Activated naive CD8-positive, alpha-beta T cell treated with anti-CD3 and anti-CD28 coated beads, Interleukin-2, amount 10 ng/mL, durations not matched to agents 7 days and 5 days (primary cell): ENCODE measurements at regions not wholly inside any gene's neighbourhood (a gene's known extent, or its start where the extent isn't known, plus 50 kb on each side); places are given as distances from the start of the nearest gene placed in this dataset.

Source experiments
- ATAC-seq: fragments of 150-1000 bp; cut with Tn5 transposase; one replicate; pipeline ENCODE4 v1.10.0; 2021; ENCODE audit warnings: low read depth, moderate library complexity
- POLR2A ChIA-PET: fragments of 350-600 bp; sonication (Branson Sonifier 250); formaldehyde crosslinking; loops from one replicate; lab custom pipeline; 2021; ENCODE audit warnings: antibody characterized with exemption; lab: Charles Lee
- DNase-seq: peaks from one replicate; pipeline ENCODE4 v3.0.0; 2021
- H3K27ac Mint-ChIP-seq: one replicate; pipeline ENCODE4 v1.8.0; 2022; ENCODE audit warnings: mild to moderate bottlenecking, mixed read lengths
- H3K27me3 Mint-ChIP-seq: one replicate; pipeline ENCODE4 v1.8.0; 2022; ENCODE audit warnings: mild to moderate bottlenecking, moderate library complexity, mixed read lengths
- H3K36me3 Mint-ChIP-seq: one replicate; pipeline ENCODE4 v1.8.0; 2021; ENCODE audit warnings: mild to moderate bottlenecking, mixed read lengths
- H3K4me1 Mint-ChIP-seq: one replicate; pipeline ENCODE4 v1.8.0; 2021; ENCODE audit warnings: mixed read lengths
- H3K4me3 Mint-ChIP-seq: one replicate; pipeline ENCODE4 v1.8.0; 2022; ENCODE audit warnings: mild to moderate bottlenecking, moderate library complexity, mixed read lengths
- H3K9me3 Mint-ChIP-seq: one replicate; pipeline ENCODE4 v1.8.0; 2021; ENCODE audit warnings: mixed read lengths

DNA sequence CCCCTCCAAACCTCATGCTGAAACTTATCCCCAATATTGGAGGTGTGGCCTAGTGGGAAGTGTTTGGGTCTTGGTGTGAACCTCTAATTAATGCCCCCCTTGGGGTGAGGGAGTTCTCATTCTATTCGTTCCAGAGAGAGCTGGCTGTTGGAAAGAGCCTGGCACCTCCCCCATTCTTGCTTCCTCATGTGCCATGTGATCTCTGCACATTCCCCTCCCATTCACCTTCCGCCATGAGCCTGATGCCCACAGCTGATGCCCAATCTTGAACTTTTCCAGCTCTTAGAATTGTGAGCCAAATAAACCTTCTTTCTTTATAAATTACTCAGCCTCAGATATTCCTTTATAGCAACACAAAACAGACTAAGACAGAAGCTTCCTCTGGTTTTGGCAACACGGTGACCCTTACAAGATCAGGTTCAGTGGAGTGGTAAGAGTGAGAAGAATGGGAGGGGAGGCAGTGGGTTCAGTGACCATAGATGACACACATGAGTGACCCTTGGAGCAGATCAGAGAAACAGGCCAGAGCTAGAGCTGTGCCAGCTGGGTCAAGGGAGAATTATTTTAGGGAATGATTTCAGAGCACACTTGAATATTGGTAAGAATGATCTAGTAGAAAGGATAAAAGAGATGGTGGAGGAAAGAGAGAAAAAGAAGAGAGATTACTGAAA is 176.4 kb downstream of the LY86 start:
- Mint-ChIP-seq H3K9me3 (no peaks in the 10 kb centered on the region), H3K36me3 (no peaks in the 10 kb centered on the region), H3K27me3 (peaks cover 2% of the 10 kb centered on the region), H3K4me3 (no peak overlapping the region), H3K4me1 (peaks cover 1% of the 10 kb centered on the region), H3K27ac (no peak overlapping the region)
- POLR2A ChIA-PET: interaction anchor here (0.6 kb wide), 1 partner anchor 479 kb away, joined by 4 read pairs; no protein-coding TSS in a partner anchor
- ATAC-seq (no peak), DNase-seq (no peak)

DNA sequence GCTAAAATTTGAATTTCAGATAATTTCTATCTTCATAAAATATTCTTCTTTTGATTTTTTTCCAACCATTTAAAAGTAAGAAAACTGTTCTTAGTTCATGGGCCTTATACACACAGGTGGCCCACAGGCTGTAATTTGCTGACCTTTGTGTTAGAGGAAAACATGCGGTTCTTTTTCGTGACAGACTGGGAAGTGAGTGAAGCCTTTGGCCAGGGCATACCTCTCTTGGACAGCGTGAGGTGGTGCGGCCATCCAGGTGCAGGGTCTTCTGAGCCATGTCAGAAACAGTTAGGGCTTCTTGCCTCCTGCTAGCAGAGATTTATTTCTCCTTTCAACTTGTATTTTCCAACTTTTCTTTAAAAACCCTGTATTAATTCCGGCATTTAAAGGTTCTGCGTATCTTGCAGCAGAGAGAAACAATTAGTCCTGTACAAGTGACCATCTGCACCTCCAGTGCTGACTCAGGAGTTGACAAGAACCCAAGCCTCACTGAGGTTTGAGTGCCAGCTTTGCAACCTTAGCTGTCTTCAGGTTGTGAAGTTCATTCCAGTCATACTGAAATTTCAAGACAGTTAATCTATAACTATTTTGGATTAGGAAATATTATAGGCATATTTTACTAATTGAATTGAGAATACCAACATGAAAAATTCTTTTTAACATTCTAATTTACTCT is 177.8 kb downstream of the LY86 start:
- DNase-seq: no peak
- no peaks in the 10 kb centered on the region for H3K9me3 Mint-ChIP-seq
- no peak overlapping the region for H3K4me3 Mint-ChIP-seq
- ATAC-seq: no peak
- no peak overlapping the region for H3K27ac Mint-ChIP-seq
- H3K27me3 Mint-ChIP-seq: peaks cover 4% of the 10 kb centered on the region
- no peaks in the 10 kb centered on the region for H3K4me1 Mint-ChIP-seq
- POLR2A ChIA-PET: no interaction called here
- H3K36me3 Mint-ChIP-seq: no peaks in the 10 kb centered on the region

DNA sequence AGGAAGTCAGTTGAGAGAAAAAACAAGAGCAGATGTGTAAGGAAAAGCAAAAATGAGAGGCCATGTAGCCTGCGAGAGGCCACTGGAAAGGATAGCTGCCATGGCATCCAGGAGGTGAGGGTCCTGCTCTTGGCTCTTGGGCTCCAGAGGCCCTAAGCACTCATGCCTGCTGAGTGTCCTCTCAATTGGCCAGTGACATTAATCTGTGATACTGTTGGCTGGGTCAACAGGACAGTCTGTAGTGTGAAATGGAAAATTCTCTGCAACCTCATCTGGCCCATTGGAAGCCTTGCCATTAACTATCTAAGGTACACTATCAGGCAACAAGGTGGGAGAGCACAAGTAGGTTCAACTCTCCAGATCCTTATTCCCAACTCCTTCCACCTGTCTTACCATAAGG is 180.9 kb downstream of the LY86 start:
- H3K36me3 Mint-ChIP-seq: no peaks in the 10 kb centered on the region
- H3K9me3 Mint-ChIP-seq: no peaks in the 10 kb centered on the region
- DNase-seq: no peak
- H3K27me3 Mint-ChIP-seq: peaks cover 2% of the 10 kb centered on the region
- no peaks in the 10 kb centered on the region for H3K4me1 Mint-ChIP-seq
- no peak overlapping the region for H3K27ac Mint-ChIP-seq
- POLR2A ChIA-PET: no interaction called here
- no peak overlapping the region for H3K4me3 Mint-ChIP-seq
- ATAC-seq: no peak

DNA sequence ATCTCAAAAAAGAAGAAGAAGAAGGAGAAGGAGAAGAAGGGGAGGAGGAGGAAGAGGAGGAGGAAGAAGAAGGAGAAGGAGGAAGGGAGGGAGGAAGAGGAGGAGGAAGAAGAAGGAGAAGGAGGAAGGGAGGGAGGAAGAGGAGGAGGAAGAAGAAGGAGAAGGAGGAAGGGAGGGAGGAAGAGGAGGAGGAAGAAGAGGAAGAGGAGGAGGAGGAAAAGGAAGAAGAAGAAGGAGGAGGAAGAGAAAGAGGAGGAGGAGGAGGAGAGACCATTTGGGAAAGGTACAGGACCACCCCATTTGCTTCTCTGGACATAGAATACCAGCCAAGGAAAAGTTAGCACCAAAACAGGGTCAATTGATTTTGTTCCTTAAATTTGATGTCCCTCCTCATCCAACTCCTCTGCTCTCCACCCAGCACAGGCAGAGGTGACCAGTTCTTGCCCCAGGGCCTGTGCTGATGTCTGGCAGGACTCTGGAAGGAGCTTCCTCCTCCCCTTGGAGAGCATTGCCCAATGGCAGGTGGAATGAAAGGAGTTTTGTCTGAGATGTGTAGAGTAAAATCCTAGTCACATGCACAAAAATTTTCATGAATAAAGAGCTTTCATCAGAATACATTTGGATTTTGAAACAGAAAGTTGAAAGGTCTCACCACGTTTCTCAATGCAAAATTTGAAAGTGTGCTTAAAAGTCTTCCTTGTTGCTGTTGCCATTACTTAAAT is 182.9 kb downstream of the LY86 start:
- no peak for ATAC-seq
- Mint-ChIP-seq H3K27ac (no peak overlapping the region), H3K36me3 (no peaks in the 10 kb centered on the region), H3K9me3 (peaks cover 2% of the 10 kb centered on the region), H3K4me1 (peaks cover 2% of the 10 kb centered on the region), H3K27me3 (peaks cover 6% of the 10 kb centered on the region), H3K4me3 (no peak overlapping the region)
- POLR2A ChIA-PET: no interaction called here
- no peak for DNase-seq

DNA sequence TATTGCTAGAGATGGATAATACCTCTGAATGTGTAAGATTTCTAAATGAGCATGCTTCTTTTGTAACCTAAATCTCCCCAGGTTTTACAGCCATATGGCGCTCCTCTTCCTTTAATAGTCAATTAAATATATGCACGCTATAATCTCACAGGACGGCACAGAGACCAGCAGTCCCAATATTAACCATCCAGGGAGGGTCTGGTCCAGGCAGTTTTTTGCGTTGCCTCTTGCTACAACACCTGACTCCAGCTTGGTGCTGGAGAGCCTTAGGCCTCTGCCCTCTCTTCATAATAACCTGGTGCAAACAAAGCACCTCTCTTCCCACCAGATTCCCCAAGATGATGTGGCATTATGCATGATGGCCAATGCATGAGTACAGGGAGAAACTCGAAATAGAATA is 183.4 kb downstream of the LY86 start:
- Mint-ChIP-seq H3K9me3 (peaks cover 4% of the 10 kb centered on the region), H3K36me3 (no peaks in the 10 kb centered on the region), H3K27ac (no peak overlapping the region), H3K27me3 (peaks cover 9% of the 10 kb centered on the region), H3K4me1 (peaks cover 4% of the 10 kb centered on the region), H3K4me3 (no peak overlapping the region)
- DNase-seq (no peak), ATAC-seq (no peak)
- POLR2A ChIA-PET: no interaction called here

DNA sequence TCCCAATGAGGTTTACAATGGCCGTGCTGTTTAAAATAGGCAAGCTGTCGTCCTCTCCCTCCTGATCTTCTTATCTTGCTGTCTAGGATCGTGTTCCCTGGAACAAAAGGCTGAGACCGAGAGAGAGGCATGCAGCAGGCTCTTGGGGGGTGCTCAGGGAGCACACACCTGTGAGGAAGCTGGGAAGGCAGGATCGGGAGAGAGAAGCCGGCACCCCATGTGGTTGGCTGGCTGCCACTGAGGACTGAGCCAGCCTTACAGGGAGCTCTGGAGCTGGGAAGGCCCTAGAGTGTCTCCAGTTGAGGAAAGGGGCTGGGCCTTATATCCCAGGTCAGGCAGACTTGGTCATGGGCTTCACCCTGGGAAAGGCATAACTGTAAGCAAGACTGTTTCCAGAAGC is 184.2 kb downstream of the LY86 start:
- DNase-seq (no peak), ATAC-seq (no peak)
- H3K4me1 Mint-ChIP-seq: peaks cover 4% of the 10 kb centered on the region
- H3K4me3 Mint-ChIP-seq: no peak overlapping the region
- POLR2A ChIA-PET: no interaction called here
- H3K27ac Mint-ChIP-seq: no peak overlapping the region
- no peaks in the 10 kb centered on the region for H3K36me3 Mint-ChIP-seq
- H3K9me3 Mint-ChIP-seq: peaks cover 4% of the 10 kb centered on the region
- peaks cover 13% of the 10 kb centered on the region for H3K27me3 Mint-ChIP-seq

DNA sequence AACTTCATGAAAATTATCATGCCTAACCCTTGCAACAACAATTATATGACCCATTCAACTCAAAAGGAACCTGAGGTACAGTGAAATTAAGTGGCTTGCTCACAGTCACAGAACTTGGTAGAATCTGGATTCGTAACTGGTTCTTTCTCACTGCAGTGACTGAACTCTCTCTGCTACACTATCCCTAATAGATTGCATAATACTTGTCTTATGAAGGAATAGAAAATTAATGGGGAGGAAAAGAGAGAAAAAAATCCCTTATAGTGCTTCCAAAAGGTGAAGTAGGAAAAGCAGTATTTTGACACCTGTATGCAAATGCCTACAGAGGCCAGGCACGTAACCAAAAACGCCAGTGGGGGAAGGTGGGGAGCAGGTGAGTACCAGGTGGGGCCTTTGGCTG is 186.6 kb downstream of the LY86 start:
- H3K4me1 Mint-ChIP-seq: peaks cover 4% of the 10 kb centered on the region
- ATAC-seq: no peak
- POLR2A ChIA-PET: no interaction called here
- H3K27me3 Mint-ChIP-seq: peaks cover 20% of the 10 kb centered on the region
- peaks cover 4% of the 10 kb centered on the region for H3K9me3 Mint-ChIP-seq
- no peaks in the 10 kb centered on the region for H3K36me3 Mint-ChIP-seq
- DNase-seq: no peak
- H3K27ac Mint-ChIP-seq: no peak overlapping the region
- H3K4me3 Mint-ChIP-seq: no peak overlapping the region

DNA sequence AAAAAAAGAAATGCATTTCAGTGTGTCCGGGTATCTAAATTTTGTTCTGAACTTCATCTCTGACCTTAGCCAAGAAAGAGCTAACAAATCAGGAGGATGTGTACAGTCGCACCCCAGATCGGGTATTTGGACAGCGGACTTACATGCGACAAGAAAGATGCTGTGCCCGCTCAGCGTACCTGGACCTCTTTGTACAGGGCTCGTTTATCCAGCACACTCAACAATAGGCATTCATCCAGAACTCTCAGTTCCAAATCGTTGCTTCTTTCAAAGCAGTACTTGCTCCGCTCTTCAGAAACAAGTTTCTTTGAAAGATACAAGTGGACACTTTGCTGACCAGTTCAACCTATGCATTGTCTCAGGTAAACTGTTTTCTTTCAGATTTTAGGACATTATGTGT is 191.7 kb downstream of the LY86 start:
- ATAC-seq (no peak), DNase-seq (no peak)
- no peak overlapping the region for H3K27ac Mint-ChIP-seq
- H3K4me1 Mint-ChIP-seq: peaks cover 4% of the 10 kb centered on the region
- peaks cover 4% of the 10 kb centered on the region for H3K9me3 Mint-ChIP-seq
- no peaks in the 10 kb centered on the region for H3K36me3 Mint-ChIP-seq
- POLR2A ChIA-PET: no interaction called here
- no peak overlapping the region for H3K4me3 Mint-ChIP-seq
- H3K27me3 Mint-ChIP-seq: peaks cover 34% of the 10 kb centered on the region

DNA sequence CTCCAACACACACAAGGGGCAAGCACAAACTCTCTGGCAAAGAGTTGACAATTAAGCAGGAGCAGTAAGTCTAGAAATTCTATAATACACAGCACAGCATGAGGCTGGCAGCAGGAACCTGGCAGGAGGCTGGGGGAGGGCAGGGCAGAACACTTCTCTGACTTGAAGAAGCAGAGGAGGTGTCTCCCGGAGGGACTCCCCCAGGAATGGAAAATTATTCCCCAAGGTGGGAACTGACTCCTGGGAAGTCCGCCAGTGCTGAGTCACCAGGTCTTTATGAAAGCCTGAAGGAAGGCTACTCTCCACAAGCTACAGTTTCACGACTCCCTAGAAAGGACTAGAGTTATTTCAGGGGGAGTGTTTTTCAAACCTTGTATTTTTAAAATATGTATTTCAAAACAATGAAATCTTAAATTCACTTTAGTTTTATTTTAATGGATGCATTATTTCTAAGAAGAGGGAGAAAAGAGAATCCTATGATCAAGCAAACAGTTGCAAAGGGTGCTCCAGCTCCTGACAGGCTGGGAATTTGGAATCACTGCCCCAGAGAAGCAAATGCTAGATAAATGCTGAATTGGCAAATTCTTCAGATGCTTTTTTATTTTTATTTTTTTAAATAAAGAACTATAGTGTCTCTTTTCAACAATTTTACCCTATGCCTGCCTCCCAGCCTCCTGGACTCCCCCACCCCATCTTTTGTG is 192.8 kb downstream of the LY86 start:
- no peak overlapping the region for H3K4me3 Mint-ChIP-seq
- H3K9me3 Mint-ChIP-seq: peaks cover 2% of the 10 kb centered on the region
- H3K4me1 Mint-ChIP-seq: peaks cover 2% of the 10 kb centered on the region
- H3K27me3 Mint-ChIP-seq: peaks cover 30% of the 10 kb centered on the region
- POLR2A ChIA-PET: no interaction called here
- H3K36me3 Mint-ChIP-seq: no peaks in the 10 kb centered on the region
- no peak for ATAC-seq
- no peak for DNase-seq
- H3K27ac Mint-ChIP-seq: no peak overlapping the region

DNA sequence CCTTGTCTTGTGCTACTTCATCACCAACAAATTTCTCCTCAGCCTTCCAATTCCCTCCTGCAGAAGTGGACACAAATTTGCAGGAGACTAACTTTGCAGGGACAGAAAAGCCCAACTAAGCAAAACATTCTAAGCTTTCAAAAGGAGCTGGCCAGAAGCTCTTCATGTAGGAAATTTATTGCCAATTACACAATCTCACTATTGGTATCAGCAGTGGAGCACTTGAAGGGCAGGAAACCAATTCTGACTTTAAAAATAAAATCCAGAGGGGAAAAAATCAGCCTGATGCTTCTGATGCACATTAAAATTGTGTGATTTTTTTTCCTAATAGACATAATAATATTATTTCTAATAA is 193.3 kb downstream of the LY86 start:
- Mint-ChIP-seq H3K36me3 (no peaks in the 10 kb centered on the region), H3K27ac (no peak overlapping the region), H3K4me1 (peaks cover under 1% of the 10 kb centered on the region), H3K4me3 (no peak overlapping the region), H3K27me3 (peaks cover 28% of the 10 kb centered on the region), H3K9me3 (peaks cover 1% of the 10 kb centered on the region)
- POLR2A ChIA-PET: no interaction called here
- ATAC-seq (no peak), DNase-seq (no peak)

DNA sequence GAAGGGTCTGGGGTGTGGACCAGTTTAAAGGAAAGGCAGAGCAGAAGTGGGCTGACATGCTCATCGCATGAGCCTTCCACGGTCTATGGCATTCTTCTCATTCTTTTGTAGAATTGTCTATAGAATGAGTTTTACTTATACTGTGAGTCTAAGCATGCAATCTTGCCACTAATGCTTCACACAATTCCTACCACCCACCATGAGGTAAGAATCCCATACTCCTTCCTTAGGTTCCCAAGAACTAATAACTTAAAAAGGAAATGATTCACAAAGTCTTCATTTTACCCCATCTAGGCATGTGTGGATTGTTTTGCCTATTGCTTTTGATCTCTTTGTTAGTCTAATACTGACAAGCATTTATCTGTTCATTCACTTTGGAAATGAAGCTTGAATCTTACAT is 195.2 kb downstream of the LY86 start:
- Mint-ChIP-seq H3K27me3 (peaks cover 24% of the 10 kb centered on the region), H3K27ac (no peak overlapping the region), H3K4me3 (no peak overlapping the region), H3K9me3 (no peaks in the 10 kb centered on the region), H3K36me3 (no peaks in the 10 kb centered on the region), H3K4me1 (peaks cover 4% of the 10 kb centered on the region)
- DNase-seq (no peak), ATAC-seq (no peak)
- POLR2A ChIA-PET: no interaction called here

DNA sequence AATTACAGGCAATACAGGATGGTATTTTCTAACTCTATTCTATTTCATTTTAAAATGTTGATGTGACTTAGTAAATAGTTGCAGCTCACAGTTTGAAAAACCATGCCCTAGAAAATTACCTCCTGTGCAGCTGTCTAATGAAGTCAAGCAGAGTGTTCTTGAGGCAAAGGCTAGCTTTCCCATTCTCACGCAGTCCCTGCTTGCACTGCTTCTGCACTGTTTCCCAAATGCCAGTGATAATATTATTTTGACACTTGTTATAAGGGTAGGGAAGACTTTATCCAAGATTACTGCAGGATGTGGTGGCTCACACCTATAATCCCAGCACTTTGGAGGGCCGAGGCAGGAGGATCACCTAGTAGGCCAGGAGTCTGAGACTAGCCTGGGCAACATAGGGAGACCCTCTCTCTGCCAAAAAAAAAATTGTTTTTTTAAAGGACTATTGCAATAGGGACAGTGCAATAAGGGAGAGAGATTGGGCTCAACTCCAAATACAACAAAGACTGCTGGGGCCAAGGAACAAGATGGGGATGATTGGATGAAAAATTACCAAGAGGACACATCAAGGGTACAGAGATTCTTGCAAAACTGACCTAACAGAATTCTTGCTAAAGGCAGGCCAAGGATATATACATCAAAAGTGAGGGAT is 196.1 kb downstream of the LY86 start:
- Mint-ChIP-seq H3K4me1 (peaks cover 4% of the 10 kb centered on the region), H3K27ac (no peak overlapping the region), H3K4me3 (no peak overlapping the region), H3K27me3 (peaks cover 21% of the 10 kb centered on the region), H3K9me3 (no peaks in the 10 kb centered on the region), H3K36me3 (no peaks in the 10 kb centered on the region)
- POLR2A ChIA-PET: no interaction called here
- DNase-seq (no peak), ATAC-seq (no peak)

DNA sequence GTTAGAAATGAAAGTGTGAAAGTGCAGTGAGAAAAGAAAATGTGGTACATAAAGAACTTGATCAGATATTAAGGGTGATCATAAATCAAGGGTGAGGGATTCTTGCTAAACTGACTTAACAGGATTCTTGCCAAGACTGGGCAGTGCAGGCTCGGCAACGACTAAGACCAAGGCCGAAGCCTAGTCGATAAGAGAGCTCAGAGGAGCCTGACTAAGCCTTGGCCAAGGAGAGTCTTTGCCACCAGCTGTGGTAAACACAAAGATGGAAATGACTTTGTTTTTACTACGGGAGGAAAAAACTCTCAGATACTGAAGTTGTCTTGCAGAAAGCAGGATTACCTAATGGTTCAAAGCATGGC is 196.6 kb downstream of the LY86 start:
- Mint-ChIP-seq H3K27me3 (peaks cover 17% of the 10 kb centered on the region), H3K4me1 (peaks cover 4% of the 10 kb centered on the region), H3K4me3 (no peak overlapping the region), H3K27ac (no peak overlapping the region), H3K9me3 (no peaks in the 10 kb centered on the region), H3K36me3 (no peaks in the 10 kb centered on the region)
- POLR2A ChIA-PET: no interaction called here
- no peak for ATAC-seq
- no peak for DNase-seq
